NCI-H345 treated with DMSO at 0.1 percent for 48 hours (cell line): ENCODE measurements at regions not wholly inside any gene's neighbourhood (a gene's known extent, or its start where the extent isn't known, plus 50 kb on each side); places are given as distances from the start of the nearest gene placed in this dataset.

Source experiments
- DNase-seq: peaks from one replicate; lab custom pipeline; 2025; ENCODE audit not compliant: unreplicated experiment; lab: John Stamatoyannopoulos, UW

DNA sequence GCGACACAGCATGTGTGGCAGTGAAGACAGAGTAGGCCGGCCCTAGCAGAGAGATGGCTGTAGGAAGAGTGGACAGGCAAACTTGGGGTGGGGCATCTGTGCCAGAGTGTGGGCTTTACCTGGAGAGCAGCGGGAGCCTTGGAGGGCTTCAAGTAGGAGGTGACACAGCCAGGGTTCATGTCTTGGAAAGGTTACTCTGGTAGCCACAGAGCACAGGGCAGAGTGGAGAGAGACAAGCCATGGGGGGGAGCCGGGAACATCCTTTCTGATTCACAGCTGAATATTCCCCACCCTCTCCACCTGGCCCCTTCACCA, 53.5 kb upstream of the DIO3 start:
- no peak for DNase-seq

DNA sequence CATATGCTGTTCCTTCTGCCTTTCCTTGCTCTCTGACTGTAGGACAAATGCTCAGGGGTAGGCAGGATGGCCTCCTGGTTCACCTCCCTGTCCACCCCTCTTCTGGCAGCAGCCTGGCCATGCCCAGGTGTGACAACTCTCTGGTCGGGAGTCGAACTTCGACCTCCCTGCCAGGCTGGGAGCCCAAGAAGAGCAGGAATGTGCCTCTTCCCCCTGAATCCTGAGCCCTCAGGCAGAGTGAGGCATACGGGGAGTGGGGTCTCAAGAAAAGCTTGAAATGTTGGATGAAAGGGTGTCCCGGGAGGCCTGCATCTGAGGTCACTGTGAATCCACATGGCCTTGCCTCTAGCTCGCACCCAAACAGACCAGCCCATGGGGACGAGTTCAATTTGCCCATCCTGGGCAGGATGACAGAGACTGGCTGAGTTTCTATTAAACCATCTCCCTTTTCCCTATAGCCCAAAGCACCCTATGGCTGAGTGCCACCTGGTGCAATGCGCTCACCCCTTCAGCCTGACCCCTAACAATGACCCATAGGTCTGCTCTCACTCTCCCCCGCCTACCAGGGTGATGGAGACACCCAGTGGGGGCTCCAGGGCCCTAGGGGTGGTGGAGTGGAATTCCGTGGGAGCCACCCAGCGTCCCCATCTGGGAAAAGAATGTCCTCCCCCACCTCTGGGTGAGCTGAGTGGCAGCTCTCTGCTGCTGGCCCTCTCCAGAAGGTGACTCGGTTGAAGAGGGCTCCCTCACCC, 52.9 kb upstream of the DIO3 start:
- no peak for DNase-seq

DNA sequence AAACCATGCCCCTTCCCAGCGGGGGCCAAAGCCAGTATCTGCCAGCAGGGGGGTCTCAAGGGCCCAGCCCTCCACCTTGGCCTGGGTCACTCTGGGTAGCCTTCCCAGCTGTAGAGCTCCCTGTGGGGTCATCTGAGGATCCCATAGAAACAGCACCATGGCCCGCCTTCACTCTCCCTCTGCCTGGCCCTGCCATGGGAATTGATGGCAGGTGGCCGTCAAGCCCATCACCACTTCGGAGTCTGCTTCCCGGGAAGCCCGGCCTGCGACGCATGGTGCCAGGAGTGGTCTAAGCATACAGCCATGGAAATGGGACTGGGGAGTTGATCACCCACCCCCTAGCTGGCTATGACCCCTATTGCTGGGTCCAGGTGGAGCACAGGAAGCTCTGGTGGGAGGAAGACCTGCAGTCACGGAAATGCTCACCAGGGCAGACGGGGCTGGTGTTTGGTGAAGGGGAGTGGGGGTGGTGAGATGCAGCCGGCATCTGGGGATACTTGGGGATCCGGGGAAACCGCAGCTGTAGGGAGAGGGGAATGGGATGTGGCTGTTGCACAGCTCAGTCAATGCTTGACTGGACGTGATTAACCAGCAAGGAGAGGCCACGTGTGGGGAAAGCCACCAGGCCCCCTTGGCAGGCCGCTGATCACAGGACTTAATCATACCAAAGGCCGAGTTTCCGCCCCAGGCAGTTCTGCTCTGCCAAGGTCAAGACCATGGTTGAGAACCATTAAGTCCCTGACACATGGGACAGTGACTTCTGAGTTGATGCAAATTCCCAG, 52.2 kb upstream of the DIO3 start:
- DNase-seq: no peak

DNA sequence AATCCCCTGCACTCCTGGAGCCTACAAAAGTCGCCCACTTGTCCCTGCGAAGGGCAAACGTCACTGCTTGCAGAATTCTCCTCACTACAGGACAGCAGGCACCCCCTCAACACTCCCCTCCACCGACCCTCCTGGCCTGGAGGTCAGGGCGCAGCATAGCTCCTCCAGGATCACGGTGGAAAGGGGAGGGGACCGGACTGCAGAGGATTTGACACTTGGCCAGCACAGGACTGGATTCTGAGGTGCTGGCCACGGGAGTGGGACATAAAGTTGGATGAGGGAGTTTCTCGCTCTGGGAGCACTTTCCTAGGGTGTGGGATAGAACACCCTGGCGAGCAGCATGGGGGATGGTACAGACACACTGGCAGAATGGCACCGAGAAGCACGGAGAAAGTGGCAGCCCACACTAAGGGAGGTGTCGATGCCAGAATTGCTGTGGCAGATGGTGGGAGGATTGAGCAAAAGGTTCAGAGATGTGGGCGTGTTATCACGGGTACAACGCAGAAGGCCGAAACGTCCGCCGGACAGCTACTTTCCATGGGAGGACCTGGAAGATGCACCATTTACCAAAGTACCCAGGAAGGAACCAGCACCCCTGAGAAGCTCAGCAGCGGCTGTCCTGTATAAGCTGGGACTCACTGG, 51.4 kb upstream of the DIO3 start:
- DNase-seq: no peak

DNA sequence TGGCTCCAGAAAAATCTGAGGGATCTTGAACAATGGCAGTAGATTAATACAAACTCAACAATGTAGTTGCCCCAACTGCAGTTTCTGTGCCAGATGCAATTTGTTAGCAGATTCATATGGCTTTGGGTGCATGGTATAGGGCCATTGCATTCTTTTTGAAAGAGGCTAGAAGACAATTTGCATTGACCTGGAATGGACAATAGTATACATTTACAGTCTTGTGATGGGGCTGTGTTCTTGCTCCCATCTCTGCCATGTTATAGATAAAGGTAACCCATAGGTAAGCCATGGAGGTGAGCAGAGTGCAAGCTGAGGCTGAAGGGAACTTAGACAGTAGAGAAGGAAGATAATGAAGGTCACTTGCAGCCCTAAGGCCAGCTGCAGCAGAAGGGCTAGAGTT, 50.1 kb upstream of the DIO3 start:
- DNase-seq: no peak
